GM13977 (cell line): ENCODE measurements at regions not wholly inside any gene's neighbourhood (a gene's known extent, or its start where the extent isn't known, plus 50 kb on each side); places are given as distances from the start of the nearest gene placed in this dataset.
"Not testable (repeated sequence)": the region's sequence is repeated elsewhere in the genome, so short reads cannot be mapped to it uniquely, and the experiment has no call there.

Experiments used
- DNase-seq: peaks from one replicate; pipeline ENCODE4 v3.0.0; 2012; ENCODE audit warnings: low spot score
- CTCF ChIP-seq: IDR thresholded peaks from 2 replicates; pipeline ENCODE4 v1.5.1; 2012; ENCODE audit warnings: mild to moderate bottlenecking, control low read depth; ENCODE audit not compliant: insufficient read depth; ENCODE audit errors: extremely low read depth, missing control alignments
- in situ Hi-C: fragments of 300-500 bp; cut with MboI; formaldehyde crosslinking; loops from one replicate; pipeline ENCODE4 v1.12.0; 2022; ENCODE audit warnings: low sequenced_read_pairs, low pct_unique_long_range_greater_than_20kb, mixed read lengths, inconsistent platforms; ENCODE audit not compliant: unreplicated experiment

DNA sequence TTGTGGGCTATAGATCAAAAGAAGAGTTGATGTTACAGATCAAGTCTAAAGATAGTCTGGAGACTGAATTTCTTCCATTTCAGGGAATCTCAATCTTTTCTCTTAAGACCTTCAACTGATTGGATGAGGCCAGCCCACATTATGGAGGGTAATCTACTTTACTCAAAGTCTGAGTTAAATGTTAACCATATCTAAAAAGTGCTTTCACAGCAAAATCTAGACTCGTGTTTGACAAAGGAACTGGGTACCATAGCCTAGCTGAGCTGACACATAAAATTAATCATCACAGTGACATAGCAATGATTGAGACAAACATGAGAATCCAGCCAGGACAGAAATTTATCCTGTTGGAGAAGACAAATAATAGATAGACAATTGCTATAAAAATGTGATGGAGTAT, 407.9 kb upstream of the GRM7 start:
- no peak for TF ChIP-seq CTCF
- DNase-seq, result no peak
- in situ Hi-C loops, result no loop called here

DNA sequence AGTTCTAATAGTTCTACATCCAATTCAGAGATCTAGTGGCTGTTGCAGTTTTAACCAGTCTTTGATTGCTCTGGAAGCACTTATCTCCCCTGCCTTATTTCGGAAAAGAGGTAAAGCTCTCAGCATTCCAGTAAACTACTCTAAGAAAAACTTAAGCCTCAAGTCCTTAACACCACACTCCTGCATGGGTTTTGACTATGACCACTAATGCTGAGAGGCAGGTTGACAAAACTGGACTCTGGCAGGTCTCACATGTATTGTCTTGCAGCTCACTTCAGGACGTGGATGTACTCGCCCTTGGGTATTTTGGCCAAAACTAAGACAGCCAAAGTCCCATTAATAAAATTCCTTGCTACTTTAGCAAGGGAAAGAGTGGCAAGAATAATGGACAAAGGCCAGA, 405.9 kb upstream of the GRM7 start:
- TF ChIP-seq CTCF, result no peak
- in situ Hi-C loops, result no loop called here

DNA sequence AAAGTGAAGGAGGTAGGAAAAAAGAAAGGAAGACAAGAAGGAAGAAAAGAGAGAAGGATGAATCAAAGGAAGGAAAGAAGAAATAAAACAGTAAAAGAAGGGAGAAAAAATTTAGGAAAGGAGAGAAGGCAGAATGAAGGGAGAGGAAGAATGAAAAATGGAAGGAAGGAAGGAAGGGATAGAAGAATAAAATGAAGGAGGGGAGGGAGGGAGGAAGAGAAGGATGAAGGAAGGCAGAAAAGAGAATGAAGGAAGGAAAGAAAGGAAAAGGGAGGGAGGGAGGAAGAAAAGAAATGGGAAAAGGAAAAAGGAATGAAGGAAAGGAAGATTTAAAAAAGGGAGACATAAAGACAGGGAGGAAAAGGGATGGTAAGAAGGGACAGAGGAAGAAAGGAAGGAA, 393.7 kb upstream of the GRM7 start:
- in situ Hi-C loops, result no loop called here
- no peak for TF ChIP-seq CTCF
- no peak for DNase-seq

More for the DNA sequence above, 405.9 kb upstream of the GRM7 start:
- DNase-seq, result no peak

GRCh38 chr3:6468589-6468988, 392.3 kb upstream of the GRM7 start:
- no peak for DNase-seq

GRCh38 chr3:6471744-6472143, 389.2 kb upstream of the GRM7 start:
- no peak for TF ChIP-seq CTCF
- in situ Hi-C loops, result no loop called here
- no peak for DNase-seq

More at GRCh38 chr3:6468589-6468988, 392.3 kb upstream of the GRM7 start:
- no peak for TF ChIP-seq CTCF
- in situ Hi-C loops, result no loop called here

- in situ Hi-C loops, DNase-seq: not testable (repeated sequence)
Observed at GRCh38 chr3:6490487-6491327, 370.2 kb upstream of the GRM7 start.

DNA sequence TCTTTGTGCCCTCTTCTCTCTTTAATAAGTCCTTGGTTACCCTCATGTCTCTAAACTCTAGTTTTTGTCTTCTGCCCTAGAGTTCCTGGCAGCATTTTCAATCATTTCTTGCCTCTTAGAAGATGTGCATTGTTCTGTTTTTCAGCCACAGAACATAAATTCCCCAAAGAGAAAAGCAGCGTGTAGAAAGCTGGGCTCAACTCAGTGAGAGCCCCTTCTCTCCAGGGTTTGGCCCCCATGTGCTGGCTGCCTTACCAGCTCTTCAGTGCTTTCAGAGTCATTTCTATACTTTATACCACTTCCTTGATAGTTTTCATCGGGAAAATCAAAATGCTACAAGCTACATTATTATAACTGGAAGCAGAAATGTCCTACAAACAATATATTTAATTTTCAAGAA, 369.1 kb upstream of the GRM7 start:
- DNase-seq, result no peak
- TF ChIP-seq CTCF, result no peak
- in situ Hi-C loops, result no loop called here
